GM23338 (cell line): ENCODE measurements at regions not wholly inside any gene's neighbourhood (a gene's known extent, or its start where the extent isn't known, plus 50 kb on each side); places are given as distances from the start of the nearest gene placed in this dataset.

ENCODE experiments used
- CREB1 ChIP-seq: fragments of 250-450 bp; sonication (Bioruptor Pico); IDR thresholded peaks from 2 replicates; pipeline ENCODE4 v1.5.0; 2020; ENCODE audit warnings: low read depth, mild to moderate bottlenecking, moderate library complexity
- EZH2 ChIP-seq: fragments of 200-600 bp; sonication (generic); IDR thresholded peaks from one replicate; pipeline ENCODE4 v1.8.0; 2017; ENCODE audit warnings: antibody characterized with exemption, mild to moderate bottlenecking, low read depth; ENCODE audit not compliant: unreplicated experiment
- EZH2phosphoT487 ChIP-seq: fragments of 200-600 bp; sonication (generic); IDR thresholded peaks from one replicate; pipeline ENCODE4 v1.8.1; 2018; ENCODE audit warnings: antibody characterized with exemption; ENCODE audit not compliant: unreplicated experiment
- JUNB ChIP-seq: IDR thresholded peaks from one replicate; pipeline ENCODE4 v1.6.1; 2016; ENCODE audit warnings: antibody characterized with exemption; ENCODE audit not compliant: unreplicated experiment
- NANOG ChIP-seq: IDR thresholded peaks from 2 replicates; pipeline ENCODE4 v1.6.1; 2016; ENCODE audit warnings: antibody characterized with exemption, borderline replicate concordance
- POLR2AphosphoS5 ChIP-seq: IDR thresholded peaks from 2 replicates; pipeline ENCODE4 v1.6.1; 2016; ENCODE audit warnings: antibody characterized with exemption, low read depth
- REST ChIP-seq: IDR thresholded peaks from one replicate; pipeline ENCODE4 v1.6.1; 2018; ENCODE audit warnings: antibody characterized with exemption; ENCODE audit not compliant: unreplicated experiment
- STAT1 ChIP-seq: IDR thresholded peaks from one replicate; pipeline ENCODE4 v1.6.1; 2016; ENCODE audit warnings: antibody characterized with exemption; ENCODE audit not compliant: unreplicated experiment
- ZNF114 ChIP-seq: fragments of 250-450 bp; sonication (Bioruptor Pico); IDR thresholded peaks from 2 replicates; pipeline ENCODE4 v1.5.0; 2020; ENCODE audit warnings: mild to moderate bottlenecking, moderate library complexity
- TF ChIP-seq, protein P1 (sequence below), 2 experiments: fragments of 200-600 bp in 1 of 2; sonication (generic) in 1 of 2; conservative IDR thresholded peaks; 2 replicates each; pipeline versions ENCODE4 v1.5.1 to v1.6.1; 2016 to 2017; ENCODE audit warnings: antibody characterized with exemption in 2 of 2, low read depth in 2 of 2, mild to moderate bottlenecking in 2 of 2, moderate library complexity in 1 of 2

DNA sequence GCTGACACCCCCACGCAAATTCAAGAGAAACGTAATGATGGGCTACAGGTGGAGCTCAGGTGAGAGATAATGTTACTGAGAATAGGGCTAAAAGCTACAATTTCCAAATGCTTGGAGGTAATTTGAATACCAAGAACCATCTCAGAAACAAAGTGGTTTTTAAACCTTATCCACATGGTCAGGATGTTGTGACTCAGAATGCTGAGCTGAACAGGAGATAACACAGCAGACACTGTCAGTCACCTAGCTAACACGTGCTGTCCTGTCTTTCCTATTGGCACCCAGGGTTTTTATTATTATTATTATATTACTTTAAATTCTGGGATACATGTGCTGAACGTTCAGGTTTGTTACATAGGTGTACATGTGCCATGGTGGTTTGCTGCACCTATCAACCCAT lies 233.0 kb upstream of the MAF start:
- TF ChIP-seq POLR2AphosphoS5 (no peak), EZH2 (no peak), EZH2phosphoT487 (no peak), NANOG (no peak), CREB1 (no peak), REST (no peak), JUNB (no peak), STAT1 (no peak), ZNF114 (CRISPR knock-in tag) (no peak)
- TF ChIP-seq, protein P1, sequence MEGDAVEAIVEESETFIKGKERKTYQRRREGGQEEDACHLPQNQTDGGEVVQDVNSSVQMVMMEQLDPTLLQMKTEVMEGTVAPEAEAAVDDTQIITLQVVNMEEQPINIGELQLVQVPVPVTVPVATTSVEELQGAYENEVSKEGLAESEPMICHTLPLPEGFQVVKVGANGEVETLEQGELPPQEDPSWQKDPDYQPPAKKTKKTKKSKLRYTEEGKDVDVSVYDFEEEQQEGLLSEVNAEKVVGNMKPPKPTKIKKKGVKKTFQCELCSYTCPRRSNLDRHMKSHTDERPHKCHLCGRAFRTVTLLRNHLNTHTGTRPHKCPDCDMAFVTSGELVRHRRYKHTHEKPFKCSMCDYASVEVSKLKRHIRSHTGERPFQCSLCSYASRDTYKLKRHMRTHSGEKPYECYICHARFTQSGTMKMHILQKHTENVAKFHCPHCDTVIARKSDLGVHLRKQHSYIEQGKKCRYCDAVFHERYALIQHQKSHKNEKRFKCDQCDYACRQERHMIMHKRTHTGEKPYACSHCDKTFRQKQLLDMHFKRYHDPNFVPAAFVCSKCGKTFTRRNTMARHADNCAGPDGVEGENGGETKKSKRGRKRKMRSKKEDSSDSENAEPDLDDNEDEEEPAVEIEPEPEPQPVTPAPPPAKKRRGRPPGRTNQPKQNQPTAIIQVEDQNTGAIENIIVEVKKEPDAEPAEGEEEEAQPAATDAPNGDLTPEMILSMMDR (conservative IDR thresholded peaks at IDR 0.05; ENCODE audit: low read depth in 2 of 2): no peak
